ENCODE measurements at regions not wholly inside any gene's neighbourhood (a gene's known extent, or its start where the extent isn't known, plus 50 kb on each side); places are given as distances from the start of the nearest gene placed in this dataset.

- H3K4me3 Mint-ChIP-seq (ENCODE audit: unreplicated experiment) = no peak overlapping the region
- H3K4me1 Mint-ChIP-seq (ENCODE audit: low read depth, unreplicated experiment) = no peaks in the 10 kb centered on the region
- H3K27ac Mint-ChIP-seq (ENCODE audit: unreplicated experiment) = peak overlapping the region; percentile 21
- H3K36me3 ChIP-seq (ENCODE audit: control insufficient read depth, insufficient read depth, low read length) = no peaks in the 10 kb centered on the region
- DNase-seq = no peak
- H3K4me3 ChIP-seq (ENCODE audit: low read depth, low read length) = no peak overlapping the region
- no TSS peak for BruUV-seq (replicated peaks)
- CTCF ChIA-PET = no interaction called here
- intact Hi-C loops (cut with micrococcal nuclease; ENCODE audit: unreplicated experiment) = no loop called here
- no peak for TF ChIP-seq CTCF (IDR thresholded peaks at IDR 0.05; ENCODE audit: insufficient read depth in 1 of 2, low read depth in 1 of 2, low read length in 1 of 2, severe bottlenecking in 1 of 2, unreplicated experiment in 1 of 2)
- H3K27me3 Mint-ChIP-seq (ENCODE audit: insufficient read depth, unreplicated experiment) = no peaks in the 10 kb centered on the region
- POLR2A ChIA-PET = no interaction called here
- no peaks in the 10 kb centered on the region for H3K27me3 ChIP-seq (replicated peaks; ENCODE audit: control insufficient read depth, insufficient read depth, low read length)
- no peaks in the 10 kb centered on the region for H3K4me1 ChIP-seq
- H3K9me3 ChIP-seq = no peaks in the 10 kb centered on the region; the same call in 1 of the 2 replicates
- peaks cover 8% of the 10 kb centered on the region for H3K9me3 Mint-ChIP-seq (ENCODE audit: unreplicated experiment)
- no peaks in the 10 kb centered on the region for H3K36me3 Mint-ChIP-seq (ENCODE audit: insufficient read depth, unreplicated experiment)
Observed at GRCh38 chr4:100738196-100739165, 220.7 kb upstream of the EMCN start.

- Mint-ChIP-seq H3K9me3 (ENCODE audit: unreplicated experiment) (peaks cover 15% of the 10 kb centered on the region), H3K4me3 (ENCODE audit: unreplicated experiment) (no peak overlapping the region), H3K27ac (ENCODE audit: unreplicated experiment) (no peak overlapping the region), H3K27me3 (ENCODE audit: insufficient read depth, unreplicated experiment) (no peaks in the 10 kb centered on the region), H3K36me3 (ENCODE audit: insufficient read depth, unreplicated experiment) (no peaks in the 10 kb centered on the region), H3K4me1 (ENCODE audit: low read depth, unreplicated experiment) (no peaks in the 10 kb centered on the region)
- Histone ChIP-seq H3K36me3 (ENCODE audit: control insufficient read depth, insufficient read depth, low read length) (no peaks in the 10 kb centered on the region), H3K9me3 (no peaks in the 10 kb centered on the region), H3K4me1 (no peaks in the 10 kb centered on the region), H3K4me3 (ENCODE audit: low read depth, low read length) (no peak overlapping the region), H3K27me3 (replicated peaks; ENCODE audit: control insufficient read depth, insufficient read depth, low read length) (no peaks in the 10 kb centered on the region)
- CTCF ChIA-PET = no interaction called here
- BruUV-seq (replicated peaks) = no TSS peak
- POLR2A ChIA-PET = no interaction called here
- no peak for TF ChIP-seq CTCF (IDR thresholded peaks at IDR 0.05; ENCODE audit: insufficient read depth in 1 of 2, low read depth in 1 of 2, low read length in 1 of 2, severe bottlenecking in 1 of 2, unreplicated experiment in 1 of 2)
- DNase-seq = no peak
- intact Hi-C loops (cut with micrococcal nuclease; ENCODE audit: unreplicated experiment) = no loop called here
Observed at GRCh38 chr4:100736641-100737451, 219.0 kb upstream of the EMCN start.

GRCh38 chr4:100728861-100729260, 211.0 kb upstream of the EMCN start:
- POLR2A ChIA-PET = no interaction called here

More at GRCh38 chr4:100728861-100729260, 211.0 kb upstream of the EMCN start:
- Histone ChIP-seq H3K36me3 (ENCODE audit: control insufficient read depth, insufficient read depth, low read length) (no peaks in the 10 kb centered on the region), H3K4me3 (ENCODE audit: low read depth, low read length) (no peak overlapping the region), H3K27me3 (replicated peaks; ENCODE audit: control insufficient read depth, insufficient read depth, low read length) (no peaks in the 10 kb centered on the region), H3K9me3 (no peaks in the 10 kb centered on the region), H3K4me1 (no peaks in the 10 kb centered on the region)
- no peaks in the 10 kb centered on the region for H3K4me1 Mint-ChIP-seq (ENCODE audit: low read depth, unreplicated experiment)
- H3K4me3 Mint-ChIP-seq (ENCODE audit: unreplicated experiment) = no peak overlapping the region
- no peak for TF ChIP-seq CTCF (IDR thresholded peaks at IDR 0.05; ENCODE audit: insufficient read depth in 1 of 2, low read depth in 1 of 2, low read length in 1 of 2, severe bottlenecking in 1 of 2, unreplicated experiment in 1 of 2)
- H3K27me3 Mint-ChIP-seq (ENCODE audit: insufficient read depth, unreplicated experiment) = peaks cover 6% of the 10 kb centered on the region
- CTCF ChIA-PET = no interaction called here
- intact Hi-C loops (cut with micrococcal nuclease; ENCODE audit: unreplicated experiment) = no loop called here
- peaks cover 10% of the 10 kb centered on the region for H3K9me3 Mint-ChIP-seq (ENCODE audit: unreplicated experiment)
- no peak for DNase-seq
- H3K36me3 Mint-ChIP-seq (ENCODE audit: insufficient read depth, unreplicated experiment) = no peaks in the 10 kb centered on the region
- H3K27ac Mint-ChIP-seq (ENCODE audit: unreplicated experiment) = no peak overlapping the region
- BruUV-seq (replicated peaks) = no TSS peak

Data from Caco-2 (cell line).